NCI-H526 treated with DMSO at 0.1 percent for 48 hours (cell line): ENCODE measurements at regions not wholly inside any gene's neighbourhood (a gene's known extent, or its start where the extent isn't known, plus 50 kb on each side); places are given as distances from the start of the nearest gene placed in this dataset.
"Not testable (repeated sequence)": the region's sequence is repeated elsewhere in the genome, so short reads cannot be mapped to it uniquely, and the experiment has no call there.

Source experiments
- DNase-seq: peaks from one replicate; lab custom pipeline; 2025; lab: John Stamatoyannopoulos, UW

DNA sequence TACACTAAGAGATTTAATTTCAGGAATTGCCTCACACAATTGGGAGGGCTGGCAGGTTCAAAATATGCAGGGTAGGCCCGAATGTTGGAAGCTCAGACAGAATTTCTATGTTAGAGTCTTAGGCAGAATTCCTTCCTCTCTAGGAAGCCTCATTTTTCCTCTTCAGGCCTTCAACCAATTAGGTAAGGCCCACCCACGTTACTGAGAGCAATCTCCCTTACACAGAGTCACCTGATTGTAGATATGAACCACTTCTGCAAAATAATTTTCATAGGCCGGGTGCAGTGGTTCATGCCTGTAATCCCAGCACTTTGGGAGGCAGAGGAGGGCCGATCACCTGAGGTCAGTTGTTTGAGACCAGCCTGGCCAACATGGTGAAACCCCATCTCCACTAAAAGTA lies 50.2 kb upstream of the HIVEP1 start:
- DNase-seq, result no peak

DNA sequence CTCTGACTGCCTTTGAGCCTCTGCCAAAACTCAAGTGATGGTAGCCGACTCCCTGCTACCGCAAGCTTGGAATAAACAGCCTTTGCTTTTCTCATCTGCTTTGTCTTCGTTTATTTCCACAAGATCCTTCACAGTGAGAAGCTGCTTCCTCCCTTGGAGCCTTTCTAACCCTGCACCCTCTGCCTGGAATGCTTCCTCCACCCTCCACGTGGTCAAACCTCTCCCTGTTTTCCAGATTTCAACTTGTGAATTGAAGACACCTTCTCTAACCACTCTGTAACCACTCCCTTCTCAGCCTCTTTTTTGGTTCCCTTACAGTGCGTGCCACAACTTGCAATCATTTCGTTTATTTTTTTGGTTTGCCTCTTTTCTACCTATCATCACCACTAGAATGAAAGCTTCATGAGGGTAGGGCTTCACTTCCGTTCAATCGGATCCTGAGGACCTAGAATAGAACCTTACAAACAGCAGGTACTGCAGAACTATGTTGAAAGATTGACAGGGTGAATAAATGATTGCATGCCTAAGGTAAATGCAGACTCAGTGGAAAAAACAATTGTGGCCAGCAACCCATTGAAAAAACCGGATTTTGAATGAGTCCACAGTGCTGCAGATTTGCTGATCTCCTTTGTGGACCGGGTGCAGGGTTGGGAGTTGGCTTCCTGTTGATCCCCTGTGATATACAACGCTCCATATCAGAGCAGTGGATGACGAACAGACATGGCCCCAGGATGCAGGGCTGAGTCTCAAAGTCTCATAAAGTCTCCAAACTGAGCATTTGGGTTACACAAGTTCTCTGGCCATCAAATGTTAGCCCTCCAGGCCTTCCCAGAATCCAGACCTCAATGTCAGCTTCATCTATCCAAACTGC lies 51.0 kb upstream of the HIVEP1 start:
- no peak for DNase-seq

DNA sequence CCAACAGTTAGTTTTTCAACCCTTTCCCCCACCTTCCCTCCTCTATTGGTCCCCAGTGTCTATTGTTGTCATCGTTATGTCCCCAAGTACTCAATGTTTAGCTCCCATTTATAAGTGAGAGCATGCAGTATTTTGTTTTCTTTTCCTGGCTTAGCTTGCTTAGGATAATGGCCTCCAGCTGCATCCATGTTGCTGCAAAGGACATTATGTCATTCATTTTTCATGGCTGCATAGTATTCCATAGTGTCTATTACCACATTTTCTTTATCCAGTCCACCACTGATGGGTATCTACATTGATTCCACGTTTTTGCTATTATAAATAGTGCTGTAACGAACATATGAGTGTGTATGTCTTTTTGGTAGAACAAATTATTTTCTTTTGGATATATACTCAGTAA lies 55.3 kb upstream of the HIVEP1 start:
- no peak for DNase-seq

DNA sequence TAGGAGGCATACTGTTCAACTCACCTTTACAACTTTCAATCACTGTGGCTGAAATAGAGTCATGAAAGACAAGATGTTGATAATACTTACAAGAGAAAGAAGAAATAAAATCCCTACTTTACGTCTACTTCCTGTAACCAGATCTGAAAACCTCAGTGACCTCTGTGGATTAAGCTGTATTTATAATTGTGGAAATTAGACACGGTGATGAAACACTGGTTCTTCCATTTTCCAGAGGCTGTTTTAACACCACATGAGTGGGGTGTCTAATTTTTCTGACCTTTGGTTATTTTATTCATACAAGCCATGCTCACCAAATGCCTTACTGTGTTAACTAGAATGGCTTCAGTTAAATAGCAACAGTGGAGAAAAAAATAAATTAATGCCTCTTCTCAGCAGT lies 58.5 kb upstream of the HIVEP1 start:
- no peak for DNase-seq

- no peak for DNase-seq
Measured at GRCh38 chr6:11952316-11952715, 59.8 kb upstream of the HIVEP1 start.

DNA sequence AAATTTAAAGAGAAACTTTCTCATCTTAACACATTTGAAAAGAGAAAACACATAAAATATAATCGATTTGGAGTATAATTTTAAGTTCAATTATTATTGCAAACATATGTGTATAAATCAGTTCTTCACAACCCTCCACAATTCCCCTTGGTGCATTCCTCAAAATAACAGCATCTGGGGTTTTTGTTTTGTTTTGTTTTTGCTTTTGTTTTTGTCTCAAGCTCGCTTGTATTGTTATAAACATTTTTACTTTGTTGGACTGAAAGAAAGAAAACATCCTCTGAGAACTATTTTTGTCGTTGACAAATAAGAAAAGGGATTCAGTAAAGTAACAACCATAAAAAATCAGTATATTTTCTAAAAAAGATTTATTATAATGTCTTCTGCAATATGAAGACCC lies 60.2 kb upstream of the HIVEP1 start:
- no peak for DNase-seq

GRCh38 chr6:11950109-11950508 lies 62.0 kb upstream of the HIVEP1 start:
- DNase-seq, result no peak

- DNase-seq, result no peak
Measured at GRCh38 chr6:11947575-11947974, 64.5 kb upstream of the HIVEP1 start.

DNA sequence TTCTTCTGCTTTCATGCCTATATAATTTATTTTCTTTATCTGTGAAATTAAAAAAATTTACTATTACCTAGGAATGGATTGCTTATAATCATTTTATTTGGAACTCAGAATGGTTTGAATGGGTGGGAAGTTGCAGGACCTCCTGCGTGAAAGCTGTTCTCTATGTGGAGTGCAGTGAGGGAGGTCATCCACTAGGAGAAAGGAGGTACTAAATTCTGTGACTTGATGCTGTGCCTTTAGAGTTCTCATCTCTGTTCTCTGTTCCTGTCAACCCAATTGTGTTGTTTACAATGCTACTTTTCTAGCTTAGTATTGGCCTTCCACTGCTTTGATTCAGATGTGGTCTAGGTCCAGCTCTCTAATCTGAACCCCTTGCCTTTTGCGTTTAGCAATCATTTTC lies 65.0 kb upstream of the HIVEP1 start:
- no peak for DNase-seq

DNA sequence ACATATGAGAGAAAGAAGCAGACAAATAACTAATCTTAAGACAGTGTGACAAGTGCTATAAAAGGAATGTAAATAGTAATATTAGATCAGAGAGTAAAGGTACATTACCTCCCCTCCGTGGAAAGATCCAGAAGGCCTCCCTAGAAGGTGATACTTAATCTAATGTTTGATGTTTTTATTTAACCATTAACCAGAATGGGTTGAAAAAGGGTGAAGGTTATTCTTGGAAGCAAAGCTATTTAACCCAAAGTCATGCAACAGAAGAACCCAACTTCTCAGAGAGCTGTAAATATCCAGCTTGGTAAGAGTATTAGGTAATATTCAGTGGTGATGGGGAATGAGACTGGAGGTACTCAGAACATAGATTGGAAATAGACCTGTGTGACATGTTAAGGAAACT lies 68.0 kb upstream of the HIVEP1 start:
- DNase-seq, result no peak

- DNase-seq, result no peak
Measured at GRCh38 chr6:11943060-11943459, 69.1 kb upstream of the HIVEP1 start.

GRCh38 chr6:11942185-11942864 lies 69.8 kb upstream of the HIVEP1 start:
- no peak for DNase-seq

- DNase-seq, result not testable (repeated sequence)
Measured at GRCh38 chr6:11940532-11941166, 71.5 kb upstream of the HIVEP1 start.

DNA sequence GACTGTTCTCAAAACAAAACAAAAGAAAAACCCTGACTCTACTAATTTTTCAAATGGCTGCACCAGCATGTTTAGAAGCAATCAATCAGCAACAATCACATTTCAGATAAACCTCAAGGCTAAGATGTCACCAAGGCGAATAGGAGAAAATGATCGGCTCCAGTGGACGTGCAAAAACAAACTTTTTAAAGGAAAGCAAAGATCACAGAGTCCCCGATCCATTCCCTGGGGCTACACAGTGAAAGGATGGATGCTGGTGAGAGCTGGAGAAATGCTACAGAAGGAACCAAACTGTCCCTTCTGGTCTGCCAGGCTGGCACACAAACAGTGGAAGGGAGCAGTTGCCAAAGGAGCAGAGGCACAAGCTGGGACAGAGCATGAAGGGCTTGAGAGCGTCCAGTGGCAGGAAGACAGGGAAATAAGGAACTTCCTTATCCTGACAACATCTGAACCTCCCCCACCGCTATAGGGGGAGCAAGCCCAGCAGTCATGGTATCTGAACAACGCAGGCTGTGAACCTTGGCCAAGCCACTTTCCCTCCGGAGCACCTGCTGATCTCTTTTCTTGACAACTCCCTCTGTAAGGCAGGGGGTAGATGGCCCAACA lies 73.7 kb upstream of the HIVEP1 start:
- DNase-seq, result no peak

GRCh38 chr6:11934638-11935037 lies 77.5 kb upstream of the HIVEP1 start:
- DNase-seq, result no peak

GRCh38 chr6:11932892-11933291 lies 79.2 kb upstream of the HIVEP1 start:
- not testable (repeated sequence) for DNase-seq

DNA sequence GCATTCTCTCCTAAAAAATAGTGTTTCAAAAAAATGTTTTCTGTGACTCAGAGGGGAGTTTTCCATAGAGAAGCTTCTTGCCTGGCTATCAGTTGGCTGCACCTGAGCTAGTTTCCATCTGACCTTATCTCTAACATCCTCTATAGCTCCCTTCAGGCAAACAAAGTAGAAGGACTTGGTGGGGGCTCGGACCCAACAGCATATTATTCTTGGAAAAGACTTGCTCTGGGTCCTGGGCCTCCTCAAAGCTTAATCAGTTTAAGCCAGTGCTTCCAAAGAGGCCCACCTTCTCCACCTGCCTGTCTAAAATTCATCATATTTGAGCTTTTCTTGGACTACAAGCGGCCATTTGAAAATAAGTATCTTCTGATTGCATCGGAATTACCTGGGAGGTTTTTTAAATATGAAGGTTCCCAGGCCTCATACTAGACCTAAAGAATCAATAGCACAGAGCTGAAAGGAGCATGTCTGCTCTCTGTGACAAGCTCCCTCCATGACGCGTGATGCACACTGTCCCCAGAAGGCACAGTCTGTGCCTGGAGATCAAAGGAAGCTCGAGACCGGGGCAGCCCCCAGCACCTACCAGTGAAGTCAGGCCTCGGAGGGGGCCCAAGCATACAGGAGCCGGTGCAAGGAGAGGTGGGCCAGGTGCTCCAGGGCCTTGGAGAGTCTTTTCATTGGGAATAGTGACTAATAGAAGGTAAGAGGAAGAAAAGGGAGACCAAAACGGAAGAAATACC lies 80.6 kb upstream of the HIVEP1 start:
- no peak for DNase-seq

DNA sequence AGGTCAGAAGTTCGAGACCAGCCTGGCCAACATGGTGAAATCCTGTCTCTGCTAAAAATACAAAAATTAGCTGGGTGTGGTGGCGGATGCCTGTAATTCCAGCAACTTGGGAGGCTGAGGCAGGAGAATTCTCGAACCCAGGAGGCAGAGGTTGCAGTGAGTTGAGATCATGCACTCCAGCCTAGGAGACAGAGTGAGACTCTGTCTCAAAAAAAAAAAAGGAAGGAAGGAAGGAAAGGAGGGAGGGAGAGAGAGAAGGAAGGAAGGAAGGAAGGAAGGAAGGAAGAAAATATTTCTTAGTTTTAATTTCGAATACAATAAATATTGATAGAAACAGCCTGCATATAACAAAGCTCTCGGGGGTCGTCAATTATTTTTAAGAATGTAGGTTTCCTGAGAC lies 81.3 kb upstream of the HIVEP1 start:
- not testable (repeated sequence) for DNase-seq

DNA sequence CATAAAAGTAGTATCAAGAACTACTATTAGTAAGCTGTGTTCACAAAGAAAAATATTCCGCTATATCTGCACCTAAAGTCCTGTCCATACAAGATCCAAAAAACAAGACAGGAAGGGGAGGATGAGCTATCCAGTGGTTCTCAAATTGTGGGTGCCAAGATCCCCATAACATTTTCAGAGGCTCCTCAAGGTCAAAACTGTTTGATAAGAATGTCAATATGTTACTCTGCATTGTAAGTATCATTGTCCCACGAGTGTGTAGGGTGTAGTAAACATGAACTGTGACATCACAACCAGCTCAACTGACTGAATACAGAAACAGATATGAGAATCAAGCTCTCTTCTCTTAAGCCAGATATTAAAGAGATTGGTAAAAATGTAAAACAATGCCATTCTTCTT lies 81.9 kb upstream of the HIVEP1 start:
- DNase-seq, result no peak

DNA sequence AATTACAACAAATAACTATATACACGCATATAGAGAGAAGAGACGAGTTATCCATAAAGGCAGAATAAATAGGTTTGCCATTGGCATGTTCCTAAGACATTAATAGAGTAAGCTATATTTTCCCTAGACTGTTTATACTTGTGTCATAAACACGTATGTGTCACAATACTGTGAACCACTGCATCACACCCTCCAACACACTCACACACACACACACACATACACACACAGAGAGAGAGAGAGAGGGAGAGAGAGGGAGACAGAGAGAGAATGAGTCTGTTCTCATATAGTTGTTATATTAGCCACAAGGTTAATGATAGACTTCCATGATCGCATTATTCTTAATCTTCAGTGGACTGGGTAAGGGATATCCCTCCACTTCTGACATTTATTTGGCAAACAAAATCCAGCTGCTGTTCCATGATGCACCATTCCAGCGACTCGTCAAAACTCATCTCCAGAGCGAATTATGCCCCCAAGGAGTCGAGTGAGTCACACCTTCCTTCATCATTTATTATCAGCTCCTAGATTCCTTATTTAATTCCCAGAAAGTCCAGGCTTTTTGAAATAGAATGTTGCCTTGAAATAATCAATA lies 82.8 kb upstream of the HIVEP1 start:
- no peak for DNase-seq

DNA sequence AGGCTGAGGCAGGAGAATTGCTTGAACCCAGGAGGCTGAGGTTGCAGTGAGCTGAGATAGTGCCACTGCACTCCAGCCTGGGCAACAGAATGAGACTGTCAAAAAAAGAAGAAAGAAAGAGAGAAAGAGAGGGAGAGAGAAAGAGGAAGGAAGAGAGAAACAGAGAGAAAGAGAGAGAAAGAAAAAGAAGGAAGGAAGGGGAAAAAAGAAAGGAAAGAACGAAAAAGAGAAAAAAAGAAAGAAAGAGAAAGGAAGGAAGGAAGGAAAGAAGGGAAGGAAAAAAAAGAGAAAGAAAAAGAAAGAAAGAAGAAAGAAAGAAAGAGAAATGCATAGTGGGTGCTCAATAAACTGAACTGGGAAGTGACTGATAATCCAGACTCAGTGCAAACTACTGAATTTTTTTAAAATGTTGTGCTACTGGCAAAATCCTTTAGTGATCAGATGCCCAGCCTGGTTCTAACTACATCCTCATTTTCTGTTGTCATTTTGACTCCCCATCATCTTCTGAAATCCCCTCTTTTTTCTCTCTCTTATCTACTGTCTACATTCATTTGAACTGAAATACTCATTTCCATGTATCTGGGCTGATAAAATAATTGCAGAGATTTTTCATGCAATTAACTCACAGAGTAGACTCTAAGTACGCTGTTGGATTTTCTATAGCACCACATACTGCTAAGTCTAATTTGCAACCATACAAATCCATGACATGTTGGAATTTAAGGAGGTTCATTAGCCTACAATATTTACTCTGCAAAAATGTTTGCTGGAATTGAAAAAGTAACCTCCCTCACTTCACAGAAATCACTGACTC lies 85.3 kb upstream of the HIVEP1 start:
- DNase-seq, result no peak
